Thyroid gland (tissue), 4 donors: ENCODE measurements at regions not wholly inside any gene's neighbourhood (a gene's known extent, or its start where the extent isn't known, plus 50 kb on each side); places are given as distances from the start of the nearest gene placed in this dataset.

Experiments
- POLR2A ChIP-seq, 2 donors: fragments of 450-650 bp; IDR thresholded peaks; one replicate each; pipeline ENCODE4 v1.6.1; 2017; ENCODE audit warnings: antibody characterized with exemption in 2 of 2, mild to moderate bottlenecking in 2 of 2, moderate library complexity in 1 of 2
- TF ChIP-seq, protein P1 (sequence below), 6 experiments: fragments of 200-600 bp in 3 of 6; fragments of 450-650 bp in 3 of 6; sonication (generic) in 3 of 6; IDR thresholded peaks; one replicate each; pipeline ENCODE4 v1.5.1; 2016 to 2019; ENCODE audit warnings: antibody characterized with exemption in 6 of 6, mild to moderate bottlenecking in 2 of 6, inconsistent platforms in 1 of 6, moderate library complexity in 1 of 6

GRCh38 chr15:62903437-62903836 is 139.1 kb upstream of the TPM1 start:
- TF ChIP-seq, protein P1, sequence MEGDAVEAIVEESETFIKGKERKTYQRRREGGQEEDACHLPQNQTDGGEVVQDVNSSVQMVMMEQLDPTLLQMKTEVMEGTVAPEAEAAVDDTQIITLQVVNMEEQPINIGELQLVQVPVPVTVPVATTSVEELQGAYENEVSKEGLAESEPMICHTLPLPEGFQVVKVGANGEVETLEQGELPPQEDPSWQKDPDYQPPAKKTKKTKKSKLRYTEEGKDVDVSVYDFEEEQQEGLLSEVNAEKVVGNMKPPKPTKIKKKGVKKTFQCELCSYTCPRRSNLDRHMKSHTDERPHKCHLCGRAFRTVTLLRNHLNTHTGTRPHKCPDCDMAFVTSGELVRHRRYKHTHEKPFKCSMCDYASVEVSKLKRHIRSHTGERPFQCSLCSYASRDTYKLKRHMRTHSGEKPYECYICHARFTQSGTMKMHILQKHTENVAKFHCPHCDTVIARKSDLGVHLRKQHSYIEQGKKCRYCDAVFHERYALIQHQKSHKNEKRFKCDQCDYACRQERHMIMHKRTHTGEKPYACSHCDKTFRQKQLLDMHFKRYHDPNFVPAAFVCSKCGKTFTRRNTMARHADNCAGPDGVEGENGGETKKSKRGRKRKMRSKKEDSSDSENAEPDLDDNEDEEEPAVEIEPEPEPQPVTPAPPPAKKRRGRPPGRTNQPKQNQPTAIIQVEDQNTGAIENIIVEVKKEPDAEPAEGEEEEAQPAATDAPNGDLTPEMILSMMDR (IDR thresholded peaks at IDR 0.05) = no peak
- TF ChIP-seq POLR2A (IDR thresholded peaks at IDR 0.05) = no peak
